SU-DHL-6 (cell line): ENCODE measurements at regions not wholly inside any gene's neighbourhood (a gene's known extent, or its start where the extent isn't known, plus 50 kb on each side); places are given as distances from the start of the nearest gene placed in this dataset.
A peak's percentile ranks its signal among the peaks of the same experiment; 100 is the strongest.

ENCODE experiments used
- H2AFZ ChIP-seq: fragments of 200-600 bp; sonication (generic); 2 replicates; pipeline ENCODE4 v1.6.1; 2014; ENCODE audit warnings: low read depth, mild to moderate bottlenecking, moderate library complexity, mixed read lengths, antibody characterized with exemption, low read length; ENCODE audit not compliant: severe bottlenecking
- H3F3A ChIP-seq: fragments of 200-600 bp; shearing (Covaris generic); 2 replicates; pipeline ENCODE4 v1.6.0; 2016; ENCODE audit warnings: antibody characterized with exemption, mild to moderate bottlenecking; ENCODE audit not compliant: insufficient read depth
- H3K27ac ChIP-seq: fragments of 200-600 bp; sonication (generic); 2 replicates; pipeline ENCODE4 v1.5.1; 2016; ENCODE audit warnings: low read depth, mild to moderate bottlenecking, low read length, moderate library complexity, mixed read lengths
- H3K27me3 ChIP-seq: fragments of 200-600 bp; sonication (generic), shearing (Covaris generic); 2 replicates; pipeline ENCODE4 v1.6.0; 2014; ENCODE audit warnings: mild to moderate bottlenecking, low read length
- H3K36me3 ChIP-seq: fragments of 200-600 bp; sonication (generic); 2 replicates; pipeline ENCODE4 v1.6.1; 2014; ENCODE audit warnings: mild to moderate bottlenecking, low read length, mixed read lengths
- H3K4me2 ChIP-seq: fragments of 300-600, 200-600 bp; shearing (Covaris generic), sonication (generic); 2 replicates; pipeline ENCODE4 v1.6.0; 2014; ENCODE audit warnings: low read length, low read depth, mild to moderate bottlenecking; ENCODE audit not compliant: poor library complexity, severe bottlenecking
- H3K4me3 ChIP-seq: fragments of 200-600 bp; sonication (generic); 2 replicates; pipeline ENCODE4 v1.5.1; 2014; ENCODE audit warnings: antibody characterized with exemption, low read length, mild to moderate bottlenecking, mixed read lengths; ENCODE audit not compliant: insufficient read depth, poor library complexity, severe bottlenecking
- H3K79me2 ChIP-seq: fragments of 200-600 bp; sonication (generic); 2 replicates; pipeline ENCODE4 v1.6.1; 2014; ENCODE audit warnings: mild to moderate bottlenecking, low read length, moderate library complexity; ENCODE audit not compliant: insufficient read depth
- H3K9ac ChIP-seq: fragments of 200-600 bp; sonication (generic); 2 replicates; pipeline ENCODE4 v1.7.0; 2014; ENCODE audit warnings: mild to moderate bottlenecking, low read length
- H3K9me2 ChIP-seq: fragments of 200-600 bp; sonication (generic); replicated peaks from 2 replicates; pipeline ENCODE4 v1.6.1; 2014; ENCODE audit warnings: low read length; ENCODE audit not compliant: insufficient read depth
- H3K9me3 ChIP-seq: fragments of 200-600 bp; sonication (generic); 2 replicates; pipeline ENCODE4 v1.6.1; 2014; ENCODE audit warnings: low read length, mixed read lengths; ENCODE audit not compliant: insufficient read depth
- H4K20me1 ChIP-seq: fragments of 200-600 bp; sonication (generic); 2 replicates; pipeline ENCODE4 v1.6.1; 2014; ENCODE audit warnings: low read depth, mild to moderate bottlenecking, antibody characterized with exemption, low read length, moderate library complexity, mixed read lengths
- EZH2phosphoT487 ChIP-seq: fragments of 200-600 bp; sonication (generic), shearing (Covaris generic); conservative IDR thresholded peaks from 2 replicates; pipeline ENCODE4 v1.6.1; 2018; ENCODE audit warnings: mild to moderate bottlenecking, antibody characterized with exemption, low read length, moderate library complexity, mixed read lengths
- TF ChIP-seq, protein P1 (sequence below): fragments of 200-600 bp; sonication (generic); IDR thresholded peaks from one replicate; pipeline ENCODE4 v1.5.1; 2017; ENCODE audit warnings: antibody characterized with exemption, mild to moderate bottlenecking, low read length, moderate library complexity; ENCODE audit not compliant: insufficient read depth, poor library complexity, severe bottlenecking

DNA sequence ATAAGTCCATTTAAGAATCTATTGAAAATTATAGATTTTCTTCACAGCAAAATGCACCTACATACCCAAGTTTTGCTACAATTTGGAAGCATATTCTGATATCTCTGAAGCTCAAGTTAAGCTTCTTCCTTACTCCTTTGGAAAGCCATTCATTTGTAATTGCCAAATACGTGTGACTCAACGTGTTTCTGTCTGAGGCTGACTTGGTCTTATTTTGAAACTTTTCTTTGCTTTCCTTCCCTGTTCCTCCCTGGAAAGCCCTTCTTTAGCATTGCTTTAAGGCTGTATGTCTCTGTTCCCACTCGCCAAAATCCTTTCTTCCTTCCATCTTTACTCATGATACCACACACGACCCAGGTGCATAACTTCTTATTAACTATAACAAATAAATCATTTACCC, 232.0 kb downstream of the ZBBX start:
- H3K27ac ChIP-seq, result no peak overlapping the region
- no peaks in the 10 kb centered on the region for H3K79me2 ChIP-seq
- no peak overlapping the region for H3K9ac ChIP-seq
- H4K20me1 ChIP-seq, result no peaks in the 10 kb centered on the region
- TF ChIP-seq, protein P1, sequence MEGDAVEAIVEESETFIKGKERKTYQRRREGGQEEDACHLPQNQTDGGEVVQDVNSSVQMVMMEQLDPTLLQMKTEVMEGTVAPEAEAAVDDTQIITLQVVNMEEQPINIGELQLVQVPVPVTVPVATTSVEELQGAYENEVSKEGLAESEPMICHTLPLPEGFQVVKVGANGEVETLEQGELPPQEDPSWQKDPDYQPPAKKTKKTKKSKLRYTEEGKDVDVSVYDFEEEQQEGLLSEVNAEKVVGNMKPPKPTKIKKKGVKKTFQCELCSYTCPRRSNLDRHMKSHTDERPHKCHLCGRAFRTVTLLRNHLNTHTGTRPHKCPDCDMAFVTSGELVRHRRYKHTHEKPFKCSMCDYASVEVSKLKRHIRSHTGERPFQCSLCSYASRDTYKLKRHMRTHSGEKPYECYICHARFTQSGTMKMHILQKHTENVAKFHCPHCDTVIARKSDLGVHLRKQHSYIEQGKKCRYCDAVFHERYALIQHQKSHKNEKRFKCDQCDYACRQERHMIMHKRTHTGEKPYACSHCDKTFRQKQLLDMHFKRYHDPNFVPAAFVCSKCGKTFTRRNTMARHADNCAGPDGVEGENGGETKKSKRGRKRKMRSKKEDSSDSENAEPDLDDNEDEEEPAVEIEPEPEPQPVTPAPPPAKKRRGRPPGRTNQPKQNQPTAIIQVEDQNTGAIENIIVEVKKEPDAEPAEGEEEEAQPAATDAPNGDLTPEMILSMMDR, result no peak
- TF ChIP-seq EZH2phosphoT487, result no peak
- H3K27me3 ChIP-seq, result no peaks in the 10 kb centered on the region
- H3K9me3 ChIP-seq, result no peaks in the 10 kb centered on the region
- no peaks in the 10 kb centered on the region for H3K36me3 ChIP-seq
- H3K4me3 ChIP-seq, result no peak overlapping the region
- peak overlapping the region; percentile 62 for H2AFZ ChIP-seq
- H3F3A ChIP-seq, result no peaks in the 10 kb centered on the region
- no peaks in the 10 kb centered on the region for H3K9me2 ChIP-seq
- H3K4me2 ChIP-seq, result no peak overlapping the region

DNA sequence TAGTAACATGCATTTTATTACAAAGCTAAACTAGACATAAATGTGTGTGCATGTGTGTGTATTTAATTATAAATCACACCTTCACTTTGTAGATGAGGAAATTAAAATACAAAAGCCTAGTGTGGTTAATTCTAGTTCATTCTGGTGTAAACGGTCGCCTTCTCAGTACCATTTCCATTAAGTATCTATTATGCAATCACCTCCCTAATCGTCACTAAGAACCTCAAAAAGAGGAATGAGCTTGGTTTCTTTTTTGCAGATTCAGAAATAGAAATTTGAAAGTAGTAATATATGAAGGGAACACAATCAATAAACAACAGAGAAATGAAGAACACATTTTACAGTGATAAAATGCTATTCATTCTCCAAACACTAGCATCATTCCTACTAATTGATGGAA, 233.2 kb downstream of the ZBBX start:
- Histone ChIP-seq H3K27me3 (no peaks in the 10 kb centered on the region), H3K9ac (no peak overlapping the region), H4K20me1 (no peaks in the 10 kb centered on the region), H3K4me3 (no peak overlapping the region), H3K9me2 (no peaks in the 10 kb centered on the region), H3K27ac (no peak overlapping the region), H3K36me3 (no peaks in the 10 kb centered on the region), H3F3A (no peaks in the 10 kb centered on the region), H3K9me3 (no peaks in the 10 kb centered on the region), H3K4me2 (no peak overlapping the region), H3K79me2 (no peaks in the 10 kb centered on the region), H2AFZ (no peak overlapping the region)
- TF ChIP-seq, protein P1, result no peak
- TF ChIP-seq EZH2phosphoT487, result no peak

DNA sequence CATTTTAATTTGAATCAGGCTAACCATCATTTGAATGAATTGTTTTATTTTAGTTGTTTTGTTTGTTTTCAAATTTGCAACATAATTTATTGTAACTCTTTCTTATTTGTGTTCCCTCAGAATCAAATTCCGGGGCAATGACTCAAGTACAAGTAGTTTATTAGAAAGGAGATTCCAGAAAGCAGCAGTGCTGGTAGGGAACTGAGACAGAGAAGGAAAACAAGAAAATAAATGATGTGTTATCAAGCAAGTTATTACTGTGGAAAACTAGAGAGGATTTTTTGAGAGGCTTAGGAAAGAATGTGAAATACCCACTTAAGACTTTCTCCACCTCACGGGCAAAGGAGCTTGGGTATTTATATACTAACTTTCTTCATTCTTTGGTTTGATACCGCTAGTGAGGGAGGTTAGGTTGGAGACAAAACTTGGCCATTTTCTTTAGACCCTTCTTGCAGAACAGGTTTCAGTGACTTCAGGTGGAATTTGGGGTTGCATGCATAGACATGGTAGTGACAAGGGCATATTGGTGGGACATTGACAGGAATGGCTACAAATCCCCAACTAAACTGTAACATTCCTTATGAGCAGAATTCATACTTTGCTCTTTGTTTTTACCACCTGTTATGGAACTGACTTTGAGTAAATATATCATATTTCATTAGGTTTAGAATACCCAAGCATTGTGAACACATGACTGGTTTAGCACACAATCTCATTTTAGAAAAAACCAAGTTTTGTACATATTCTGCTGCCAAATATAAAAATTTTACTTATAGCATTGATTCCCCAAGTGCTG, 254.3 kb downstream of the ZBBX start:
- Histone ChIP-seq H3K4me2 (no peak overlapping the region), H3K9ac (no peak overlapping the region), H3K4me3 (no peak overlapping the region), H2AFZ (no peak overlapping the region), H3K27ac (no peak overlapping the region), H3K27me3 (no peaks in the 10 kb centered on the region), H3K36me3 (no peaks in the 10 kb centered on the region), H3K9me3 (no peaks in the 10 kb centered on the region), H4K20me1 (no peaks in the 10 kb centered on the region), H3K79me2 (no peaks in the 10 kb centered on the region), H3K9me2 (no peaks in the 10 kb centered on the region), H3F3A (no peaks in the 10 kb centered on the region)
- TF ChIP-seq, protein P1, result no peak
- no peak for TF ChIP-seq EZH2phosphoT487
